ENCODE measurements at regions not wholly inside any gene's neighbourhood (a gene's known extent, or its start where the extent isn't known, plus 50 kb on each side); places are given as distances from the start of the nearest gene placed in this dataset.

DNA sequence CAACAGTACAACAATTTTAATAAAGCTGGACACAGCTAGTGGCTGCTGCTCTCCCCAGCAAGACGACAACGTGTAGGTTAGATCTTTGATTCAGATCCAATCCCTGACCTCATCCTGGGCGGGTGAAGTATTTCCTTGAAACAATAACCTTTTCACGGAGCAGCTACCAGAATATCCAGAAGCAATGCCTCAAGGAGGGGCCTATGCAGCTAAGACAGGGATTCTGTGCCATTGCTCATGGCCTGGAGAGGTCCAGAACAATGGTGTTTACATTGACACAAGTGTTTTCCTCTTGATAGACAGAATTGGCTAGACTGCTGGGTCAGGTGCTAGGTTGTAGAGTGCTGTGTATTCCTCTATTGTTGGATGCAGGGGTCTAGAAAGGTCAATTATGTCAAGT is 520.1 kb downstream of the BCL11A start:
- no peak overlapping the region for H3K4me3 ChIP-seq (ENCODE audit: low read length)
- TF ChIP-seq, protein P1, sequence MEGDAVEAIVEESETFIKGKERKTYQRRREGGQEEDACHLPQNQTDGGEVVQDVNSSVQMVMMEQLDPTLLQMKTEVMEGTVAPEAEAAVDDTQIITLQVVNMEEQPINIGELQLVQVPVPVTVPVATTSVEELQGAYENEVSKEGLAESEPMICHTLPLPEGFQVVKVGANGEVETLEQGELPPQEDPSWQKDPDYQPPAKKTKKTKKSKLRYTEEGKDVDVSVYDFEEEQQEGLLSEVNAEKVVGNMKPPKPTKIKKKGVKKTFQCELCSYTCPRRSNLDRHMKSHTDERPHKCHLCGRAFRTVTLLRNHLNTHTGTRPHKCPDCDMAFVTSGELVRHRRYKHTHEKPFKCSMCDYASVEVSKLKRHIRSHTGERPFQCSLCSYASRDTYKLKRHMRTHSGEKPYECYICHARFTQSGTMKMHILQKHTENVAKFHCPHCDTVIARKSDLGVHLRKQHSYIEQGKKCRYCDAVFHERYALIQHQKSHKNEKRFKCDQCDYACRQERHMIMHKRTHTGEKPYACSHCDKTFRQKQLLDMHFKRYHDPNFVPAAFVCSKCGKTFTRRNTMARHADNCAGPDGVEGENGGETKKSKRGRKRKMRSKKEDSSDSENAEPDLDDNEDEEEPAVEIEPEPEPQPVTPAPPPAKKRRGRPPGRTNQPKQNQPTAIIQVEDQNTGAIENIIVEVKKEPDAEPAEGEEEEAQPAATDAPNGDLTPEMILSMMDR (conservative IDR thresholded peaks at IDR 0.05; ENCODE audit: low read length) = no peak
- no peak for DNase-seq (ENCODE audit: low read depth)

DNA sequence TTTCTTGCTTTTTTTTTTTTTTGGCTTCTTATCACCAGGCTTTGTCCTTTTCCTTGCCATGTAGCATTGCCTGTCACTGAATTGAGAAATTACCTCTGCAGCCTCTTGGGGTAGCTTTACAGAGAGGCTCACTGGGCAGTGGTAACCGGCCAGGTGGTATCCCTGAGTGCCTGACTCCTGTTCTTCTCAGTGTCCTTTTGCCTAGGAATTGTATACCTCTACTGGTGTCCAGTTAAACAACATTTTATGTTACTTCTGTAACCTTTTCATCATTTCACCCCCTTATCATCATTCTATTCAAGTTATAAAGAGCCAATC is 523.9 kb downstream of the BCL11A start:
- TF ChIP-seq, protein P1 (conservative IDR thresholded peaks at IDR 0.05; ENCODE audit: low read length) = no peak
- H3K4me3 ChIP-seq (ENCODE audit: low read length) = no peak overlapping the region
- no peak for DNase-seq (ENCODE audit: low read depth)

DNA sequence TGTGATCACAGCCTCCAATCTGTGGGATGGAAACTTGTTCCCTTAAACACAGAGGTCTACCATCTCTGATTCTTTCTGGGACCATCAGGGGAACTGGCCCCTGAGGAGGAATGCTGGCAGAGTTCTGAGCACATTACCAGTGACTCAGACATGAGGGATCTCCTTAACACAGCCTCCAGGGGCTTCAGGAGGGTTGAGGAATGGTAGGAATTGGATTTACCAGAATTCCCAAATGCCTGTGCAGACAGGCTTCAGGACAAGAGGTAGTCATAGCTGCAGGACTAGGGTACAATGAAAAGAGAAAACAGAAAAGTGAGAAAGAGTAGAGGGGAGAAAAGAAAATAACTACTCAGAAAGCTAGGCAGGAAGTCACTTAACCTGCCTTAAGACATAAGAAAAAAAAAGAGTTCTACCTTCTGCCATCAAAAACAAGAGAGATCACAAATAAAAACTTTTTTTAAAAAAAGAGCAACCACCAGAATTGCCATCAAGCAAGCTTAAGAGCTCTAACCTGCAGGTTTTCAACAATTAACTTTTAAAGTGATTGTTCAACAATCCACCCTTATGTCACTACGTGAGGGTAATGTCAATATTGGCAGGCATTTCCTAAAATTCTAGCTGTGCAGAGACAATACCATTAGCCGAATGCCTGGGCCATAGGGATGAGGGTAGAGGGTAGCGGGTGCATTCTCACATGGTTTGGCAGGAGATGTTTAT is 524.4 kb downstream of the BCL11A start:
- TF ChIP-seq, protein P1 (conservative IDR thresholded peaks at IDR 0.05; ENCODE audit: low read length) = no peak
- DNase-seq (ENCODE audit: low read depth) = no peak
- H3K4me3 ChIP-seq (ENCODE audit: low read length) = no peak overlapping the region

- DNase-seq (ENCODE audit: low read depth) = no peak
- TF ChIP-seq, protein P1 (conservative IDR thresholded peaks at IDR 0.05; ENCODE audit: low read length) = no peak
- H3K4me3 ChIP-seq (ENCODE audit: low read length) = no peak overlapping the region
These were observed 528.0 kb downstream of the BCL11A start for GRCh38 chr2:60025496-60025895.

GRCh38 chr2:60023256-60023985 is 530.0 kb downstream of the BCL11A start:
- no peak for DNase-seq (ENCODE audit: low read depth)
- TF ChIP-seq, protein P1 (conservative IDR thresholded peaks at IDR 0.05; ENCODE audit: low read length) = no peak
- no peak overlapping the region for H3K4me3 ChIP-seq (ENCODE audit: low read length)

- TF ChIP-seq, protein P1 (conservative IDR thresholded peaks at IDR 0.05; ENCODE audit: low read length) = no peak
- no peak overlapping the region for H3K4me3 ChIP-seq (ENCODE audit: low read length)
- DNase-seq (ENCODE audit: low read depth) = no peak
These were observed 545.8 kb downstream of the BCL11A start for GRCh38 chr2:60007671-60008070.

- H3K4me3 ChIP-seq (ENCODE audit: low read length) = no peak overlapping the region
- TF ChIP-seq, protein P1 (conservative IDR thresholded peaks at IDR 0.05; ENCODE audit: low read length) = no peak
- no peak for DNase-seq (ENCODE audit: low read depth)
These were observed 550.4 kb downstream of the BCL11A start for GRCh38 chr2:60003076-60003475.
